Left ventricle myocardium inferior (tissue), 1 donor: ENCODE measurements at regions not wholly inside any gene's neighbourhood (a gene's known extent, or its start where the extent isn't known, plus 50 kb on each side); places are given as distances from the start of the nearest gene placed in this dataset.

ENCODE experiments used
- DNase-seq: peaks from one replicate; pipeline ENCODE4 v3.0.0-alpha.2; 2020
- H3K27ac ChIP-seq: fragments of 200-600 bp; replicated peaks from 2 replicates; pipeline ENCODE4 v1.8.0; 2021
- H3K27me3 ChIP-seq: fragments of 200-600 bp; 2 replicates; pipeline ENCODE4 v1.8.0; 2021; ENCODE audit warnings: low read depth
- H3K36me3 ChIP-seq: fragments of 200-600 bp; 2 replicates; pipeline ENCODE4 v1.8.0; 2021
- H3K4me1 ChIP-seq: fragments of 200-600 bp; 2 replicates; pipeline ENCODE4 v1.8.0; 2021
- H3K4me3 ChIP-seq: fragments of 200-600 bp; 2 replicates; pipeline ENCODE4 v1.8.0; 2021; ENCODE audit warnings: mild to moderate bottlenecking, moderate library complexity
- H3K9me3 ChIP-seq: fragments of 200-600 bp; replicated peaks from 2 replicates; pipeline ENCODE4 v1.8.0; 2021
- CTCF ChIP-seq: fragments of 200-600 bp; IDR thresholded peaks from 2 replicates; pipeline ENCODE4 v1.8.0; 2021; ENCODE audit warnings: antibody characterized with exemption, mild to moderate bottlenecking, borderline replicate concordance
- intact Hi-C: fragments of 100-400 bp; cut with micrococcal nuclease; formaldehyde crosslinking; loops from one replicate; pipeline ENCODE4 v1.11.0; 2022
- donor health status: DM: no; HTN: yes; CAD: no; lungs with severe emphysema.

- Histone ChIP-seq H3K36me3 (no peaks in the 10 kb centered on the region), H3K4me1 (no peaks in the 10 kb centered on the region), H3K27ac (no peak overlapping the region), H3K9me3 (peaks cover 20% of the 10 kb centered on the region), H3K27me3 (peaks cover 51% of the 10 kb centered on the region), H3K4me3 (no peak overlapping the region)
- no peak for TF ChIP-seq CTCF
- intact Hi-C loops = no loop called here
- DNase-seq = no peak
Observed at GRCh38 chr11:70517988-70518907, 119.9 kb downstream of the CTTN start.

GRCh38 chr11:70519117-70519516, 120.8 kb downstream of the CTTN start:
- Histone ChIP-seq H3K36me3 (no peaks in the 10 kb centered on the region), H3K9me3 (peaks cover 11% of the 10 kb centered on the region), H3K27ac (no peak overlapping the region), H3K4me1 (no peaks in the 10 kb centered on the region), H3K4me3 (no peak overlapping the region), H3K27me3 (peaks cover 59% of the 10 kb centered on the region)
- TF ChIP-seq CTCF = no peak
- intact Hi-C loops = no loop called here
- DNase-seq = no peak

GRCh38 chr11:70521475-70522308, 123.4 kb downstream of the CTTN start:
- H3K4me1 ChIP-seq = peaks cover 5% of the 10 kb centered on the region
- H3K27ac ChIP-seq = no peak overlapping the region
- no peak for TF ChIP-seq CTCF
- peaks cover 61% of the 10 kb centered on the region for H3K27me3 ChIP-seq
- intact Hi-C loops = no loop called here
- DNase-seq = no peak
- H3K9me3 ChIP-seq = peaks cover 6% of the 10 kb centered on the region
- H3K36me3 ChIP-seq = no peaks in the 10 kb centered on the region
- H3K4me3 ChIP-seq = no peak overlapping the region

- no peak overlapping the region for H3K27ac ChIP-seq
Observed at GRCh38 chr11:70522309-70522592, 123.9 kb downstream of the CTTN start.

More at GRCh38 chr11:70522309-70522592, 123.9 kb downstream of the CTTN start:
- no peak for DNase-seq
- intact Hi-C loops = no loop called here
- Histone ChIP-seq H3K4me3 (no peak overlapping the region), H3K4me1 (peaks cover 5% of the 10 kb centered on the region), H3K36me3 (no peaks in the 10 kb centered on the region), H3K27me3 (peaks cover 61% of the 10 kb centered on the region), H3K9me3 (peaks cover 2% of the 10 kb centered on the region)
- no peak for TF ChIP-seq CTCF
